ENCODE measurements at regions not wholly inside any gene's neighbourhood (a gene's known extent, or its start where the extent isn't known, plus 50 kb on each side); places are given as distances from the start of the nearest gene placed in this dataset.

DNA sequence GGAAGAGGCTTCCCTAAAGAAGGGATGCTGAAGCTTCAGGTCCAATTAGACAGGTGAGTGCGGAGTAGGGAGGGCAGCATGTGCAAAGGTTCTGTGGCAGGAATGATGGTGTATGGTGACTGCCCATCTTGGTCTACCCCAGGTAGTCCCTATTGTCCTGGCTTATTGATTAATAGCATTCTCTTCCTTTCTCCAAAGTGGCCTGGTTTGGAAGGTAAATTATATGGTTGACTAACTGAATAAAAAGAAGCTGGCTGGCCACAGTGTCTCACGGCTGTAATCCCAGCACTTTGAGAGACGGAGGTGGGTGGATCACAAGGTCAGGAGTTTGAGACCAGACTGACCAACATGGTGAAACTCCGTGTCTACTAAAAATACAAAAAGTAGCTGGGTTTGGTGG lies 230.5 kb downstream of the MIAT start:
- TF ChIP-seq, protein P1, sequence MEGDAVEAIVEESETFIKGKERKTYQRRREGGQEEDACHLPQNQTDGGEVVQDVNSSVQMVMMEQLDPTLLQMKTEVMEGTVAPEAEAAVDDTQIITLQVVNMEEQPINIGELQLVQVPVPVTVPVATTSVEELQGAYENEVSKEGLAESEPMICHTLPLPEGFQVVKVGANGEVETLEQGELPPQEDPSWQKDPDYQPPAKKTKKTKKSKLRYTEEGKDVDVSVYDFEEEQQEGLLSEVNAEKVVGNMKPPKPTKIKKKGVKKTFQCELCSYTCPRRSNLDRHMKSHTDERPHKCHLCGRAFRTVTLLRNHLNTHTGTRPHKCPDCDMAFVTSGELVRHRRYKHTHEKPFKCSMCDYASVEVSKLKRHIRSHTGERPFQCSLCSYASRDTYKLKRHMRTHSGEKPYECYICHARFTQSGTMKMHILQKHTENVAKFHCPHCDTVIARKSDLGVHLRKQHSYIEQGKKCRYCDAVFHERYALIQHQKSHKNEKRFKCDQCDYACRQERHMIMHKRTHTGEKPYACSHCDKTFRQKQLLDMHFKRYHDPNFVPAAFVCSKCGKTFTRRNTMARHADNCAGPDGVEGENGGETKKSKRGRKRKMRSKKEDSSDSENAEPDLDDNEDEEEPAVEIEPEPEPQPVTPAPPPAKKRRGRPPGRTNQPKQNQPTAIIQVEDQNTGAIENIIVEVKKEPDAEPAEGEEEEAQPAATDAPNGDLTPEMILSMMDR (IDR thresholded peaks at IDR 0.05), result no peak
- TF ChIP-seq POLR2A (IDR thresholded peaks at IDR 0.05), result no peak
- no peak for TF ChIP-seq EP300 (IDR thresholded peaks at IDR 0.05)
